GM19452 (cell line): ENCODE measurements at regions not wholly inside any gene's neighbourhood (a gene's known extent, or its start where the extent isn't known, plus 50 kb on each side); places are given as distances from the start of the nearest gene placed in this dataset.

Experiments
- ATAC-seq: cut with Tn5 transposase; IDR thresholded peaks from one replicate; pipeline ENCODE4 v1.9.1; 2021; ENCODE audit not compliant: unreplicated experiment

DNA sequence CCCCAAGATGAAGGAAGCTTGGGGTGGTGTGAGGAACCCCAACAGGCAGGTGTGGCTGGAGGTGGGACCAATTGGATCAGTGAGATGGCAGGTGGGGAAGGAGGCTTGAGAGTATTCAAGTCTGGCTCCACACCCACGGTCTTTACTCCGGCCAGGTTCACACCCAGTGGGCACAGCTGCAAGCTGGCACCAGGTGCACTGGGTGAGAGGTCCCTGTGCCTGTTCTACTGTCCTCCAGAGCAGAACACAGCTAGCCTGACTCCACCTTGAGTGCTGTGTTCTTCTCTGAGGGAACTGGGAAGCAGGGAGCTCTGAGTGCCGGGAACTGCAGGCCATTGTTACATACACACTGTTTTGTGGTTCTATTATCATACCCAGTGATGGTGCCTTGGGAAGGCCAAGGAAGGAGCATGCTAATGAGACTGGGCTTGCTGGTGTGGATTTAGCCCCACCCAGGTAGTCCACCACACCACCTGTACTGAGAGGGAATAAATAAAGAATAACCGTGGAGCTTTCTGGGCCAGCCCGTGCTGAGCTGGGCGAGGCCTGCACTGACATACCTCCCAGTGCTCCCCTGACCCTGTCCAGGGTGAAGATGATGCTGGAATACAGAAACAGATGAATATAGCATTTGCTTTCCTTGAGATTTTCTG lies 93.4 kb downstream of the ABHD5 start:
- ATAC-seq = no peak

GRCh38 chr3:43784640-43785011 lies 93.9 kb downstream of the ABHD5 start:
- no peak for ATAC-seq

- no peak for ATAC-seq
These were observed 94.8 kb downstream of the ABHD5 start for GRCh38 chr3:43785551-43785950.

GRCh38 chr3:43786102-43786501 lies 95.4 kb downstream of the ABHD5 start:
- no peak for ATAC-seq

GRCh38 chr3:43786526-43787305 lies 96.0 kb downstream of the ABHD5 start:
- ATAC-seq = no peak

- ATAC-seq = no peak
These were observed 96.6 kb downstream of the ABHD5 start for GRCh38 chr3:43787330-43787729.

GRCh38 chr3:43789028-43789427 lies 98.3 kb downstream of the ABHD5 start:
- no peak for ATAC-seq

- no peak for ATAC-seq
These were observed 99.3 kb downstream of the ABHD5 start for GRCh38 chr3:43790060-43790459.

- ATAC-seq = no peak
These were observed 99.7 kb downstream of the ABHD5 start for GRCh38 chr3:43790476-43790875.

DNA sequence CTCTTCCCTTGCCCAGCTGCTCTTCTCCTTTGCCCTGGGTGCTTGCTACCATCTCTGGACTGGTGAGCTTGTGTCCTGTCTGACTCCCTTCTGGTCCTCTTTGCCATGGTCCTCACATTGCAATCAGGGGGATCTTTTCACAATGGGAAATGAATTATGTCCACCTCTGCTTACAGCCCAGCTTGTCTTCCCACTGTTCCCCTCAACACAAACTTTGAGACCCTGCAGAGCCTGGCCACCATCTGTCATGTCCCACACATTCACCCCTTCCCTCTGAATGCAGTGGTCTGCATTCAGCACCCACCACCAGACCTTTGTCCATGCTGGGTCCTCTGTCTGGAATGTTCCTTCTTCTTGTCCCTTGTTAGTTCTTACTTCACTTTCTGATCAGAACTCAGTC lies 100.5 kb downstream of the ABHD5 start:
- no peak for ATAC-seq

DNA sequence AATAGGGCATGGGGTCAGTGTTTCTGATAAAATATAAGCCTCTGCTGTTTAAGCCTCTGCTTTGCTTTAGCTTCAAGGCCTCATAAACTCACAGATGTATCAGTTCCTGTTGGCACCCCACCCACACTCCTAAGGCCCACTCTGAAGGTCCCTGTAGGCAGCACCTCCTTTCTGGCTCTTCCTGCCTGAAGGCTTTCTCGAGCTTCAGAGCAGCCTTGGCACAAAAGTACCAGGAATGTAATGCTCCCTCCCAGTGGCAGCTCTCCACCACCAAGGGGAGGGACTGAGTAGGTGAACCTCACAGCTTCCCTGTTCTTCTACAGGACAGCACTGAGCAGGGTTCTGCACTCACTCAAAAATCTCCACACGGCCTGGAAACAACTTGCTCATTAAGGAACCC lies 102.2 kb downstream of the ABHD5 start:
- no peak for ATAC-seq

GRCh38 chr3:43793648-43794372 lies 103.1 kb downstream of the ABHD5 start:
- no peak for ATAC-seq

GRCh38 chr3:43794776-43795175 lies 104.0 kb downstream of the ABHD5 start:
- ATAC-seq = no peak

DNA sequence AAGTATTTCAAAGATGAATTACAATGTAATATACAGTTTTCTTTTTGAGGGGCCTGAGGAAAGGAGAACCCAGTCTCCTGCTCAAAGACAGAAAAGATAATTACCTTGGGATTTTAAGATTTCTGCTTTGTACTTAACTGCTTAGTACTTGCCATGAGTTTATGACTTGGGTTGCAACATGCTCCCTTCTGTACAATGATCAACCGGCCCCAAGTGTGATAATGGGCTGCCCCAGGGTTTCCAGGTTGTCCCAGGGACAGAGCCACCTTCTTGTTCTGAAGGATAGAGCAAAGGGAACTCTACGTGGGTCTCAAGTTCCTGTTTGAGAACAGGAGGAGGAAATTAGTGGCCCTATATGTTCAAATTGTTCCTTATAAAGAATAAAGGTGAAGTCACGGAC lies 104.8 kb downstream of the ABHD5 start:
- no peak for ATAC-seq

DNA sequence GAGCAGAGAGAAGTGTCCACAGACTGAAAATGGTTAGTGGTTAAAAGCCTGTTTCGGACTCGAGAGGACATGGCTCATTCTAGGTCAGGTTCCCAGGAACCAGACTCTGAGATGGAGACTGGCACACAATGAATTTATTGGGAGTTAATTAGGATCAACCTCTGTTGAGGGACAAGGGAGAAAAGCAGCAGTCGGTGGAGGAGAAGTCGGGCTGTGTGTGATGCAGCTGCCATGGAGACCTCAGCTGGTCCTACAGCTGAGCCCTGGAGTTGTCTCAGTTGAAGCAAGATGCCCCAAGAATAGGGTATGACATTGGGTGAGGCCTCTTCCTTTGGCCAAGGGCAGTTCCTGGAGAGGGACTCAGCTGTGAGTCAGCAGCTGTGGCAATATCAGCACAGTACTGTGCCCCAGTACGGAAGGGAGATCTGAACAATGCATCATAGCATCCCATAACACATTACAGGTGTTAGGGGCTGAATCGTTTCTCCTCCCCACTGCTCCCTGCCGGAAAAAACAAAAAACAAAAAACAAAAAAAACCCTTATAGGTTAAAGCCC lies 105.4 kb downstream of the ABHD5 start:
- ATAC-seq = no peak

DNA sequence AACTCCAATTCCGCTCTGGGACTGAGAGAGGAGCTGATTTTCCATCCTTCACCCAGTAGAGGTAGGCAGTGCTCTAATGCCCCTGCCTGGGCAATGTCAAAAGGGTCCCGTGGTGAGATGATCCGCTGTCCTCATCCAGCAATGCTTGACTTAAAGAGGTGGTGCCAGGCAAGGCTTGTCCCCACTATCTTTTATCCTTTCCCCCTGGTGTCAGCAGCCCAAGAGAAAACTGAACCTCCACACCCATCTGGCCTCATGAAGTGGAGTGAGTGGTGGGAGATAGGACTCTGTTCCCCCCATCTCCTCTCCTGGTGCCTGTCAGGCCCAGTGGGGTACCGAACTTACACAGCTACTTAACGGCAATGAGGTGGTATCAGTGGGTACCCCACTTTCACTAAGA lies 107.1 kb downstream of the ABHD5 start:
- ATAC-seq = no peak

- no peak for ATAC-seq
These were observed 120.1 kb downstream of the ABHD5 start for GRCh38 chr3:43810797-43811196.

DNA sequence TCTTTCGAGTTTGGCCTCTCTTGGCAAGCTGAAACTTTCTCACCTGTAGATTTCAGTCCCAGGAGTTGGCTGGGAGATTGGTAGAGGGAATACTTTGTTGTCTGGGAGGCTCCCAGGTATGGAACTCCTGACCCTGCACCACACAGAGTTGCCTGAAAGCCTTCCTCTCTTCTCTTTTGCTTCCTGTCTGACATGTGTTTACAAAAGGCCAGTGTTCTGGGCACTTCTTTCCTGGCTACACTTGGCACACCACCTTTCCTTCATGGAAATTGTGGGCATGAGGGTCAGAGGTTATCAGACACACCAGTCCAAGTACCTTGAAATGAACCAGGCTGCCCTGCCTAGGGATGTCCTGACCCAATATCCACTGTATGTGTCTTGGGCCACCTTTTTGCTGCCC lies 123.7 kb downstream of the ABHD5 start:
- no peak for ATAC-seq

GRCh38 chr3:43816372-43816771 lies 125.6 kb downstream of the ABHD5 start:
- no peak for ATAC-seq

- ATAC-seq = no peak
These were observed 126.3 kb downstream of the ABHD5 start for GRCh38 chr3:43817064-43817463.

DNA sequence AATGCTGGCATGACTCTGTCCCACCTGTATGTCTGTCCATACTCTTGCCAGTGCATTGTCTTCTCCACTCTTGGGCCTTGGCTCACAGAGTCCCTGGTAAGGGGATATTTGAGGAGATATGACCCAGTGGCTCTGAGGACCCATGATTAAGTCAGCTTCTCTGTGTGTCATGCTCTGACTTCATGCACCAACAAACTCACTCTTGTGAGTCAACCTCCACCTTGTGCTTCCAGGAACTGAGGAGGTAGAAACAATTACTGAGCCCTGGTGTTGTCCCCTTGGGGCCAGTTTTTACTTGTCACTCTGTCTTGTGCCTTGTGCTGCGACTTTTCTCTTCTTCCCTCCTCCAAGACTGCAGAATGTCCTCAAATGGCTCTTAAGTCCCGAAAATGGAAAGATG lies 127.1 kb downstream of the ABHD5 start:
- ATAC-seq = no peak

DNA sequence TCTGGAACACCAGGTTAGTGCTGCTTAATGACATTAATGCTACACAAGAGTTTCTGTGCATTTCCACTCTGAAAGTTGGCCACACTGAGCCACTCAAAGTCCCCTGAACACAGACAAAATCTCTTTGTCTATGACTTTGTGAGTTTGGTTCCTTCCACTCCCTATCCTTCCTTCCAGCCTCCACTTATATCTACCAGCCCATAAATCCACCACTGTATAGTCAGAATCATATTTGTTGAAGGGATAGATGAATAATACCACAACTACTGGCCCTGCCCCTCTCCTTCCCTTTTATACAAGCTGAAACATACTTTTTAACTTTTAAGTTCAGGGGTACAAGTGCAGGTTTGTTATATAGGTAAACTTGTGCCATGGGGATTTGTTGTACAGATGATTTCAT lies 127.5 kb downstream of the ABHD5 start:
- ATAC-seq = no peak
